ENCODE measurements at regions not wholly inside any gene's neighbourhood (a gene's known extent, or its start where the extent isn't known, plus 50 kb on each side); places are given as distances from the start of the nearest gene placed in this dataset.

GRCh38 chr5:110048491-110048890, 358.8 kb downstream of the MAN2A1 start:
- no peak for TF ChIP-seq BHLHE40 (IDR thresholded peaks at IDR 0.05; ENCODE audit: borderline replicate concordance)
- TF ChIP-seq ARNT (IDR thresholded peaks at IDR 0.05), result no peak
- no peak for TF ChIP-seq NFRKB (IDR thresholded peaks at IDR 0.05)
- TF ChIP-seq SP1 (IDR thresholded peaks at IDR 0.05), result no peak
- TF ChIP-seq PKNOX1 (IDR thresholded peaks at IDR 0.05), result no peak
- no peak for TF ChIP-seq FOXM1 (IDR thresholded peaks at IDR 0.05; ENCODE audit: borderline replicate concordance)
- no peak for TF ChIP-seq FOXA1 (IDR thresholded peaks at IDR 0.05)
- no peak for TF ChIP-seq ELF4 (IDR thresholded peaks at IDR 0.05)
- no peak for TF ChIP-seq TARDBP (IDR thresholded peaks at IDR 0.05)
- TF ChIP-seq ZNF384 (IDR thresholded peaks at IDR 0.05), result no peak
- TF ChIP-seq FOXK2 (IDR thresholded peaks at IDR 0.05), result no peak
- no peak for TF ChIP-seq LEF1 (IDR thresholded peaks at IDR 0.05; ENCODE audit: borderline replicate concordance)
- no peak for TF ChIP-seq SUZ12 (IDR thresholded peaks at IDR 0.05)
- no peak for TF ChIP-seq HDGF (IDR thresholded peaks at IDR 0.05; ENCODE audit: borderline replicate concordance)

All from HEK293T (cell line).